Hypothalamus (tissue), 51 donors: ENCODE measurements at regions not wholly inside any gene's neighbourhood (a gene's known extent, or its start where the extent isn't known, plus 50 kb on each side); places are given as distances from the start of the nearest gene placed in this dataset.
A peak's percentile ranks its signal among the peaks of the same experiment; 100 is the strongest.

ENCODE experiments used
- DNase-seq, 51 donors: peaks; one replicate each; lab custom pipeline; 2025; lab: John Stamatoyannopoulos, UW

DNA sequence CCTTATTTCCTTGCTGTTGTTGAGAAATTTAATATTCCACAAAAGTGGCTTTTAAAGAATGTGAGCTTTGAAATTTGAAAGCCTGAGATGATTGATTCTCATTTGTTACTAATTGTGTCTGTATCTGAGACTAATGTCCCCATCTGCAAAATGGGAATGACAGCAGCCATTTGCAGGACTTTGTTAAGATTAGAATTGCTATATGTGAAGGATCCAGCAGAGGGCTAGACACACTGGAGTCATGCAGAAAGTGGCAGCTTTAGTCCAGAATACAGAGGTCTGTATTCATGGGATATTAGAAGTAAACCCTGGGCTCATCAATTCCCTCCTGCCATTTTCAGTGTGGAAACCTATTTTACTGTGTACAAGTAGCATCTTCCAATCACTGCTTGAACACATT, 296.5 kb upstream of the GYPC start:
- no peak for DNase-seq

DNA sequence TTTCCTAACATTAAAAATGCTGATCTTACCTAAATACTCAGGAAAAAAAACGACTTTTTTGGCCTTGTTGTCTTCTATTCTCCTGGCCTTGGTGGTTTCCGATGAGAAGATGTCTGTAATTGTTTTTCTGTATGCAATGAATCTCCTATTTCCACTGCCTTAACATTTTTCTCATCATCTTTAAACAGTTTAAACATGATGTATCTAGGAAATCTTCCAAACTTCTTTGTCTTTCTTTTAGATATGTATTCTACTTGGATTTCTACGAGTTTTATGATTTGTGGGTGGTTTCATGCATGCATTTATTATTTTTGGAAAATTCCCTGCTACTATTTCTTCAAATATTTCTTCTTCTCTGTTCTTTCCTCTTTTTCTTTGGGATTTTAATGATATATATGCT, 288.6 kb upstream of the GYPC start:
- DNase-seq = no peak

DNA sequence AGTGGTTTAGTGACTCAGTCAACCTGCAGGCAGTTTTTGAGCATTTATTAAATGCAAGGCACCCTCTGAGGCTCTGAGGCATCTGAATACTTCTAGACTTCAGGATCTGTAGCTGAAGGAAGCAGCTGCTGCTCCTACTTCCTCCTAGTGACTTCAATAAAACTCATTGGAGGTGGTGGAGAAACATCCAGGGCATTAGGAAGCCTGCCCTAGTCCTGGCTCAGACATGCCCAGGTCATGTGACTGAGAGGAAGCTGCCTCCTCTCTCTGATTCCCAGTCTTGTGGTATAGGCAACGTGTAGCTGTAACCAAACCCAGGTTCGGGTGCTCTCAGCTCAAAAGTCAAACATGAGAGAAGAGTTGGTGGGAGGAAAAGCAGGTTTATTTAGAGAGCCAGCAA, 287.2 kb upstream of the GYPC start:
- no peak for DNase-seq

DNA sequence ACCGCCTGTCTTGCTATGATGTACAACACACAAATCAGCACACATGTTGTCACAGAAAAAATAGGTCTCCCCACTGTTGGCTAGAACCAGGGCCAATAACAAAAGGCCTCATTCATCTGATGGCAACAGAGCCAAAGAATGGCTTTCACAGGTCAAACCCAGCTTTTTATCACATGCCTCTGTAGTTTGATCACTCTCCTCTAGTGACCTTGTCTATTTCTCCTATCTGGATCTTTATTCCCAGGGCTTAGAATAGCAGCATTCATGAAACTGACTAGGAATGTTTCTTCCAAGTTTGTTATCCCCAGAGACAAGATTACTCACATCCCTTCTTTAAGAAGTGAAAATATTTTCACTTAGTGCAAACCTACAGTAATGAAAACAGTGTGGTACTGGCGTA, 285.8 kb upstream of the GYPC start:
- no peak for DNase-seq

DNA sequence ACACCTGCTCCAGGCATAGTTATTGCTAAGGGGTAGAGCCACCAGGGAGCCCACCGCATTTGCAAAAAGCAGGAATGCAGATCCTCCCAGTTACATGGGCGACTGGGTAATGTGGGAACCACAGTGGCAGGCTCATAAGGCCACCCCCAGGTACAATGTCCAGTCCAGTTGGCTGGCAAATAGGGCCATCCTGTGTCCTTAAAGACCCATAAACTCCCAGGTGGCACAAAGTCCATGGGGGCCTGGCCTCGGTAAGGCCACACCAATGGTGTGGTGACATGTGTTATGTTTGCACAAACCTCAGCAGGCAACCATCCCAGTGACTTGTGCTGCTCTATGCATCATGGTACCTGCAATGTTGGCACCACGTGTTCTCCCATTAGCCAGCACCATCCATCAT, 283.6 kb upstream of the GYPC start:
- no peak for DNase-seq

DNA sequence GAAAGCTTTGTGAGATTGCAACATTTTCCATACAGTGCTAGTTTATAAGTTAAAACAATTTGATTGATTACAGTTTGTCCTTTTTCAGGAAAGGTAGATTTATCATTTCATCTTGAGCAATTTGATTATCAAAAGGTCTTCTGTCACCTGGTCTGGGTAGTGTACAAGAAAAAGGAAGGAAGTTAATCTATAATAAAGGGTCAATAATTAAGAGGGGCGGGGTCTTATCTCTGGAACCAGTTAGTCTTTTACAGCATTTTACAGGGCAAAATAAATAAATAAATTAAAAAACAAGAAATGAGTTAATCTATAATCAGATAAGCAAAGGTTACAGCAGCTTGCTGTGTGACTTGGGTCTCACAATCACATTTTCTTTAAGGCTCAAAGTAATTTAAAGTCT, 277.8 kb upstream of the GYPC start:
- no peak for DNase-seq

DNA sequence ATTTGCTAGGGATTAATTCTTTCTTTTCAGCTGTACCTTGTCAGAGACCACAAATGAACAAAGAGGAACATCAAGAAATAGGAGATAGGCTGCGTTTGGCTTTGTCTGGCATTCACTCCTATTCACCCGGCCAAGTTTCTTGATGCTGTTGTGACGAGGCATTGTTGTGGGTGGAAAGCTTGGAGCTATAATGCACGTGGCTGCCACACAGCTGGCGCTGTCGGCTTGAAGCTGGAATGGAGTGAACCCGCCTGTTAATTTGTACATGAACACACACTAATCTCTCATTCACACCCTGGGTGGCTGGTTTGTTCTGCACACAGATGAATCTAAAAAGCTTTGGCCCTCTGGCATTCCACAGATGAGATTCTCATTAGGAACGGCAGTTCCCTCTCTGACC, 274.9 kb upstream of the GYPC start:
- DNase-seq = peak in 17 of 51 donors; percentile 3 to 54 (median 16)

DNA sequence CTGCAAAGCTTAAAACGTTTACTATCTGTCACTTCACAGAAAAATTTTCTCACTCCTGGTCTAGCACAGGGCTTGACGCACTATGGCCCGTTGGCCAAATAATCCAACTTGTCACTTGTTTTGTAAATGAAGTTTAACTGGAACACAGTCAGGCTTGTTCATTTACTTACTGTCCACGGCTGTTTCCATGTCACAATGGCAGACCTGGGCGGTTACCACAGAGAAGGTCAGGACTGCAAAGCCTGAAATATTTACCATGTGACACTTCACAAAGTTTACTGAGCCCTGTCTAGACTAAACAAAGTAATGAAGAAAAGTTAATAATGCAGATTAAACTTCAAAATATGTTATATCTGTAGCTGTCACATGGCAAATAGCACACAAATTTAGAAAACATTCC, 273.0 kb upstream of the GYPC start:
- DNase-seq = no peak

DNA sequence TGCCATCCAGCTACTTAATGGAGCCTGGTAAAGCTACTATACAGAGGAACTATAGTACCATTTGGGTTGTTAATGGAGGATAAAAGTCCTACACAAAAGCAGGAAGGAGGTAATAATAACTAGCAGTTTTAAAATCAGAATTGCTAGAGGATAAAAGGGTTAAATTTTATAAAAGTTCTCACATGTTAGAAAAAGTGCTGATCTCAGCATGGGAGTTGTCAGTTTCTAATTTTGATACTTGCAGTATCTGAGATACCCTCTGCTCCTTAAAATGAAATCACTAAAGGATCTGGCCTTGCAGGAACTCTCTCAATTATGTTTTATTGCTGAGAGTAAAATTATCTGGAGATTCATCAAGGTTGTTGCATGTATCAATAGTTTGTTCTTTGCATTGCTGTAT, 272.2 kb upstream of the GYPC start:
- no peak for DNase-seq

DNA sequence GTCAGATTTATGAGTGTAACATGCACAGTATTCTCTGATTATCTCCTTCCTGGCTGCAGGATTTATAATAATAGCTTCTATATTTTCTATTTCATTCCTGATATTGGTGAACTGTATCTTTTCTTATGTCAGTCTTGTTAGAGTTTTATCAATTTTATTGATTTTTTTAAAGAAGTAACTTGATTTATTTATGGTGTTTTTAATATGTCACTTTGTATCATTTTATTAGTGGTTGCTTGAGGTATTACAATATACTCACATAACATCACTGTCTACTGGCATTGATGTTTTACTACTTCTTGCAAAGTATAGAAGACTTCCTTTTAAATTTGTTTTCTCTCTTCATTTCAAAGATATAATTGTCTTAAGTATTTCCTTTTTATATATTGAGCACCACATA, 270.5 kb upstream of the GYPC start:
- DNase-seq = no peak

DNA sequence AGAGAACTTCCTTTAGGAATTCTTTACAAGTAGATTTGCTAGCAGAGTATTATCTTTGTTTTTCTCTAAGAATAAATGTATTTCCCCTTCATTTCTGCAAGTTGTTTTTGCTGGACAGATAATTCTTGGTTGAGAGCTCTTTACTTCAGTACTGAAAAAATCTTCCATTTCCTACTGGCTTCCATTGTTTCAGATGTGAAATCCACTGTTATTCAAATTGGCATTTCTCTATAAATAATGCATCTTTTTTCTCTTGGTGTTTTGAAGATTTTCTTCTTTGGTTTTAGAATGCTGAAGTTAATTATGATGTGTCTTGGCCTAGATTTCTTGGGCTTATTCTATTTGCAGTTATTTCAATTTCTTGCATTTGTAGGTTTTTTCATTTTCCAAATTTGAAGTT, 270.0 kb upstream of the GYPC start:
- DNase-seq = no peak

DNA sequence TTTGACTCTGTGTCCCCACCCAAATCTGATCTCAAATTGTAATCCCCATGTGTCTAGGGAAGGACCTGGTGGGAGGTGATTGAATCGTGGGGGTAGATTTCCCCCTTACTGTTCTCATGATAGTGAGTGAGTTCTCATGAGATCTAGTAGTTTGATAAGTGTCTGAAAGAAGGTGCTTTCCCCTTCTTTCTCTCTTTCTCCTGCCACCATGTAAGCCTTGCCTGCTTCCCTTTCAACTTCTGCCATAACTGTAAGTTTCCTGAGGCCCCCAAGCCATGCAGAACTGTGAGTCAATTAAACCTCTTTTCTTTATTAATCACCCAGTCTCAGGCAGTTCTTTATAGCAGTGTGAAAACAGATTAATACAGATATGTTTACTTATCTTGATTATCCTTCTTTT, 266.5 kb upstream of the GYPC start:
- no peak for DNase-seq

DNA sequence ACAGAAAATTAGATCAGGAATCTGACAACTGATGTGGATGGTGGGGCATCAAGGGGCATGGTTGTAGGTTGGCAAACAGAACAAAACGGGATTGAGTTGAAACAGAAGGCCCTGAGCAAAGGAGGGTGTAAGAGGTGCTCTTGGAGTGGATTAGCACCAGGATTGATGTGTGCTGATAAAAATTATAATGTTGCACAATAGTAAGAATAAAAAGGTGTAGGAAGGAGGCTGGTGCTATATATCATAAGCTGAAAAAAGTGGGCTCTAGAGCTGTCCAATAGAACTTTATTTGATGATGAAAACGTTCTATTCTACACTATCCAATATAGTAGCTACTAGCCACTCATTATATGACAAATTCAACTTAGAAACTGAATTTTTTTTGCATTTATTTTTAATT, 263.1 kb upstream of the GYPC start:
- DNase-seq = no peak

DNA sequence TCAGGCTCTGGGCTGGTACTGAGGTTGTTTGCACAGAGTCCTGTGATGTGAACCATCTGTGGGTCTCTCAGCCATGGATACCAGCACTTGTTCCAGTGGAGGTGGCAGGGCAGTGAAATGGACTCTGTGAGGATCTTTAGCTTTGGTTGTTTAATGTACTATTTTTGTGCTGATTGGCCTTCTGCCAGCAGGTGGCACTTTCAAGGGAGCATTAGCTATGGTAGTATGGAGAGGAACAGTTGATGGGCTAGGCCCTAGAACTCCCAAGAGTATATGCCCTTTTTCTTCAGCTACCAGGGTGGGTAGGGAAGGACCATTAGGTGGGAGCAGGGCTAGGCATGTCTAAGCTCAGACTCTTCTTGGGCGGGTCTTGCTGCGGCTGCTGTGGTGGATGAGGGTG, 257.0 kb upstream of the GYPC start:
- no peak for DNase-seq

DNA sequence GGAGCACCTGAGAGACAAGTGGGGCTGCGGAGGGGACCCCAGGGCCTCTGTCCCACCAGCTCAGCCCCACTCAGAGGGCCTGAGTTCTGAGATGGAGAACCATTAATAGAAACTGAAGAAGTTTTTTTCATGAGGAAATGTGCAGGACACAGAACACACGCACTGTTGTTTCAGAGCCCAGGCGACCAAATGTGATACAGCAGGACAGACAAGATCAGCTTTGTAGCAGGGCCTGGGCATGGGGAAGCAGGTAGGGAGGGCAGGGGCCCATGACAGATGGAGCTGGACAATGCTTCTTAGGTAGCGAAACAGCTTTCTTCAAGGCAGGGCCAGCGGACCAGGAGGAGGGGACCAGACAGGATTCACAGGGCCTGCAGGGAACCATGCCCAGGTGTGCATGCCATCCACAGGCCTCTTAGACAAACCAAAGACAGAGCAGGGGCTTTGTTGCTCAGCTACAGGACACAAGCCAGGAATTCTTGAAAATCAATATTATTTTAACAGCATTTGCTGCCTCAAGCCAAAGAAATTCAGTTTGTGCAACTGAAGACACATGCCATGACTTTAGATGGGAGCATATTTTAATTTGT, 252.8 kb upstream of the GYPC start:
- no peak for DNase-seq

DNA sequence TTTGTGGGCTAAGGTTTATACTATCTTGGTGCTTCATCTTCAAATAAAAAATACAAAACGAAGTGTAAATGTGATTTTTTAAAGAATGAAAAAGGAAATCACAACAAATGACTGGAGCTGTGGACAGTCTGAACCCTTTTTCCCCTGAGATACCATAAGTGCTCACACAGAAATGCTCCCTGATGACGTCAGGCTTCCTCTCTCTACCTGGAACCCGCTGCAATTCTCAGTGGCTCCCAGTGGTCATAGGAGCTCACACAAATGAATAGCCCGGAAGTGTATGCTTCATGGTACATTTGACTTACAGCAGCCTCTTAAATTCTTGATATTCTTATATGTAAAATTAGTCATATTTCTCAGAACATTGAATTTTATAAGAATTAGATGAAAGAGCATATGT, 249.7 kb upstream of the GYPC start:
- DNase-seq = no peak

DNA sequence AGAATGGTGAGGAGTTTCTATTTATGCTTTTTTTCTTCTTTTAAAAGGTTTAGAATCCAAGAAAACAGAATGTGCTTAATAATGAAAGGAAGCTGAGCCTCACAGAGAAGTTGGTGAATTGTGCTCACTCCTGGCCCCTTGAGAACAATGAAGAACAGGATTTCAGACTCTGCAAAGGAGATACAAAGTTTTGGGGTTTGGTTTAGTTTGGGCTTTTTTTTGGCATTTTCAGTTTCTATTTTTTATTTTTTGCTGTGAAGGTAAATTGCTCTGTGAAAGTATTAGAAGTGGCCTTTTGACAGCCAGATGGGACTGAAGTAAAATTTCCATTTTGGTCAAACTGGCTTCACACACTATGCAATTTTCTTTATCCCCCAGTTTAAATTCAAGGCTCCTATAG, 247.3 kb upstream of the GYPC start:
- no peak for DNase-seq

DNA sequence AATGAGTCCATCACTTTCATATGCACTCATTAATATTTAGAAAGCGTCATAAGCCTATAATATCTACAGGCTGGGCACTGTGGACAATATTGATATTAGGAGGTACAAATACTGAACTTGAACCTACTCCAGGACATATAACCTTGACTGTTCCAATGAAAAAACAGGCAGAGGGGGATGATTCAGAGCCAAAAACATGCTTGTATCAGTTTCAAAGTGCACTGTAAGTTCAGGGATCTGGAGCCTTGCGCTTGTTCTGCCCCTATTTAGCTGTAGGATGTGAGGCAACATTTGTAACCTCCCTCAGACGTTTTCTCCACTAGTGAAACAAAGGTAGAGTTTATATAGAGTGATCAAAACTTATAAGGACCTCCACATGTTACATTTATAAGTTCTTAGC, 246.1 kb upstream of the GYPC start:
- no peak for DNase-seq

DNA sequence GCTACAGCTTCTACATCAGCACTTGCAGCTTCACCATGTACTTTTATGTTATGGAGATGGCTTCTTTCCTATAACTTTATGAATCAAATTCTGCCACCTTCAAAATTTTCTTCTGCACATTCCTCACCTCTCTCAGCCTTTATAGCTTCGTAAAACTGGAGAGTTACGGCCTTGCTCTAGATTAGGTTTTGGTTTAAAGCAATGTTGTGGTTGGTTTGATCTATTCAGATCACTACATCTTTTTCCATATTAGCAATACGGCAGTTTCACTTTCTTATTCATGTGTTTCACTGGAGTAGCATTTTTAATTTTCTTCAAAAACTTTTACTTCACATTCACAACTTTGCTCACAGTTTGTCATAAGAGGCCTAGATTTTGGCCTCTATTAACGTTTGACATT, 242.9 kb upstream of the GYPC start:
- DNase-seq = no peak

DNA sequence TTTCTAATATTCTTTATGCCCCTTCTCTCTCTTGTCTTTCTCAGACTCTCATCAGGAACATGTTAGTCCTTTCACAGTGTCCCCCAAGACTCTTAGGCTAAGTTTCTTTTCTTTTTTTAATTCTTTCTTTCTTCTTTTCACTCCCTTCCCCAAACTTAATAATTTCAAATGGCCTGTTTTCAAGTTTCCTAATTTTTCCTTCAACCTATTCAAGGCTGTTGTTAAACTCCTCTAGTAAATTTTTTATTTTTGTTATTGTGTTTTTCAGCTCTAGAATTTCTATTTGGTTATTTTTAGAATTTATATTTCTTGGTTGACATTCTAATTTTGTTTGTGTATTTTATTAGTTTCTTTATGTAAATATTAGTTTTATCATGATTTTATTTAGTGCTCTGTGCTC, 236.6 kb upstream of the GYPC start:
- no peak for DNase-seq

DNA sequence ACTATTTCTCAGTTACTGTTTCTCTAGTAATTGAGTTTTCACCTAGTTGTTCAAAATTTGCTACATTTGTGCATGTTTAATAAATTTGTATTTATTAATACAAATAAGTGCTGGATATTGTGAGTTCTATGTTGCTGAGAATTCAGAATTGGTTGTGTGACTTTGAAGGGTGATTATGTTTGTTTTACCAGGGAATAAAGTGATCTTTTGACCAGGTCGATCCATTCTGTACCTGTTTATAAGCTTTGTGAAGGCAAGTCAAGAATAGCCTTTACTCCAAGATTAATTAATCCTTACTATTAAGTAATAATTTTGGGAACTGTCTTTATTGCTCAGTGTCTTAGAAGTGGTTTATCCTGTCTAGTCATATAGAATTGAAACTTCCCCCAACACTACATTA, 230.0 kb upstream of the GYPC start:
- DNase-seq = no peak

DNA sequence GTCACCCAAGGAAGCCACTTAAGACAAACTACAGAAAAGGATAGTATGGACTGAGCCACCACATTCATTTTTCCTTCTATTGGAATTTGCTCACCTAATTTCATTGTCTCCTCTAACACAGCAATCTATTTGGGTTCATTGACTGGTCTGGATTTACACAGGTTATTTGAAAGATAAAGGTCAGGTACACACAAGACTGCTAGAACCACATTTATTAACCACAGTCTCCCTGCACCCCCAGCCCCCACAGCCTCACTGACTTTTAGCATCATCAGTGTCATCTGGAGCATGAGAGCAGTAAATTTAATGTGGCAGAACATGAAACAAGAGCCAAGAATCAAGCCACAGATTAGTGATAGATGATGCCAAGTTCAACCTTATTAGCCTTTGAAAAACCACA, 226.9 kb upstream of the GYPC start:
- no peak for DNase-seq

DNA sequence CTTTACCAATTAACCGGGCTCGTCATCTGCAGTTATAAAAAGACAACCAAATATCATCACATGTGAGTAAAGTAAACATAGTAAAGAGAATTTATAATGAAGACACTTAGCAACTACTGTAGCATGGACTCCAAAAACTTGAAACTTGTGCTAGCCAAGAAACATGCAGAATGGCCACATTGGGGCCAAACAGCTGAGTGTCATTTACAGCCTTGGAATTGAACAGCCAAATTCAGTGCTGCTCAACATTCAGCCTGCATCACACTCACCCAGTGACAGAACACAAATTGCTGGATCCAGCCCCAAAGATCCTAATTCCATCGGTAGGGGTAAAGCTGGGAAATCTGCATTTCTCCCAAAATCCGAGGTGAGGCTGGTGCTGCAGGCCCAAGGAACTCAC, 224.8 kb upstream of the GYPC start:
- no peak for DNase-seq

DNA sequence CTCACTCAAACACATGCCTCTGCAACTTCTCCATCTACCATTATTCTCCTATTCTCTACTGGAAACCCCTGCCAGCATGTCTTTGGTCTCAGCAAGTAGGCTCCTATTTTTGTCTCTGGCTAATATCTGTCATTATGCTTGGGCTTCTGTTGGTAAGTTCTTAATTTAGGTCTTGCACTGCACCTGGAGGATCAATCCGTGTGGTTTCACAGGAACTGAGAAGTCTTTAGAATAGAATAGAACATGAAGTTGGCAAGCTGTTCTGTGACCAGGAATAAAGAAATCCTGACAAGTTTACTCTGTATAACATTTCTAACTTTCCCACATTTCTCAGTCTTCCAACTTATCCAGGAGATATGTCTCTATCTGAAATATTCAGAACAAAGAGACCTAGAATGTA, 219.5 kb upstream of the GYPC start:
- no peak for DNase-seq
